GM23338 (cell line): ENCODE measurements at regions not wholly inside any gene's neighbourhood (a gene's known extent, or its start where the extent isn't known, plus 50 kb on each side); places are given as distances from the start of the nearest gene placed in this dataset.

Experiments used
- ATAC-seq: fragments of 200-7000 bp; cut with Tn5 transposase; 3 replicates; pipeline ENCODE4 v1.9.1; 2020
- DNase-seq: peaks from one replicate; pipeline ENCODE4 v3.0.0-alpha.2; 2015; ENCODE audit warnings: low spot score
- H2AFZ ChIP-seq: fragments of 200-600 bp; sonication (generic); 2 replicates; pipeline ENCODE4 v1.8.0; 2016; ENCODE audit warnings: antibody characterized with exemption, mild to moderate bottlenecking, moderate library complexity
- H3F3A ChIP-seq: fragments of 200-600 bp; sonication (generic); replicated peaks from 2 replicates; pipeline ENCODE4 v1.8.0; 2017; ENCODE audit warnings: antibody characterized with exemption, mixed run types, low read depth
- H3K27ac ChIP-seq: fragments of 200-600 bp; sonication (generic); 2 replicates; pipeline ENCODE4 v1.6.1; 2016; ENCODE audit warnings: low read depth
- H3K27me3 ChIP-seq: fragments of 200-600 bp; sonication (generic); 2 replicates; pipeline ENCODE4 v1.8.0; 2016; ENCODE audit warnings: mild to moderate bottlenecking, mixed run types, moderate library complexity; ENCODE audit not compliant: insufficient read depth
- H3K36me3 ChIP-seq: fragments of 200-600 bp; sonication (generic); 2 replicates; pipeline ENCODE4 v1.8.0; 2016; ENCODE audit warnings: mild to moderate bottlenecking; ENCODE audit not compliant: insufficient read depth
- H3K4me1 ChIP-seq: fragments of 200-600 bp; sonication (generic); 2 replicates; pipeline ENCODE4 v1.8.0; 2016; ENCODE audit warnings: mild to moderate bottlenecking, moderate library complexity; ENCODE audit not compliant: insufficient read depth
- H3K4me2 ChIP-seq: fragments of 200-600 bp; sonication (generic); 2 replicates; pipeline ENCODE4 v1.7.1; 2017; ENCODE audit warnings: mixed run types
- H3K4me3 ChIP-seq: fragments of 200-600 bp; sonication (generic); 2 replicates; pipeline ENCODE4 v1.6.1; 2016; ENCODE audit warnings: mixed run types
- H3K79me2 ChIP-seq: fragments of 200-600 bp; sonication (generic); replicated peaks from 2 replicates; pipeline ENCODE4 v1.8.0; 2017; ENCODE audit warnings: mild to moderate bottlenecking; ENCODE audit not compliant: insufficient read depth
- H3K9me2 ChIP-seq: fragments of 200-600 bp; sonication (generic); 2 replicates; pipeline ENCODE4 v1.8.0; 2017; ENCODE audit not compliant: insufficient read depth
- H4K20me1 ChIP-seq: fragments of 200-600 bp; sonication (generic); replicated peaks from 2 replicates; pipeline ENCODE4 v1.8.0; 2017; ENCODE audit warnings: mild to moderate bottlenecking; ENCODE audit not compliant: insufficient read depth
- H3K27ac Mint-ChIP-seq: 2 replicates; pipeline ENCODE4 v1.8.0; 2020; ENCODE audit warnings: inconsistent platforms, mild to moderate bottlenecking, moderate library complexity, mixed read lengths
- H3K27me3 Mint-ChIP-seq: 3 replicates; pipeline ENCODE4 v1.8.0; 2022; ENCODE audit warnings: low read depth, mild to moderate bottlenecking, moderate library complexity, mixed read lengths, inconsistent platforms; ENCODE audit not compliant: insufficient read depth, poor library complexity
- H3K36me3 Mint-ChIP-seq: 3 replicates; pipeline ENCODE4 v1.8.0; 2021; ENCODE audit warnings: low read depth, mild to moderate bottlenecking, inconsistent platforms, moderate library complexity, mixed read lengths
- H3K4me1 Mint-ChIP-seq: 3 replicates; pipeline ENCODE4 v1.8.0; 2020; ENCODE audit warnings: mild to moderate bottlenecking, inconsistent platforms, mixed read lengths
- H3K4me3 Mint-ChIP-seq: 3 replicates; pipeline ENCODE4 v1.8.0; 2021; ENCODE audit warnings: moderate library complexity, mild to moderate bottlenecking, inconsistent platforms, mixed read lengths
- H3K9me3 Mint-ChIP-seq: 3 replicates; pipeline ENCODE4 v1.8.0; 2020; ENCODE audit warnings: moderate library complexity, mild to moderate bottlenecking, inconsistent platforms, mixed read lengths
- EZH2phosphoT487 ChIP-seq: fragments of 200-600 bp; sonication (generic); IDR thresholded peaks from one replicate; pipeline ENCODE4 v1.8.1; 2018; ENCODE audit warnings: antibody characterized with exemption; ENCODE audit not compliant: unreplicated experiment
- NANOG ChIP-seq: IDR thresholded peaks from 2 replicates; pipeline ENCODE4 v1.6.1; 2016; ENCODE audit warnings: antibody characterized with exemption, borderline replicate concordance
- STAT1 ChIP-seq: IDR thresholded peaks from one replicate; pipeline ENCODE4 v1.6.1; 2016; ENCODE audit warnings: antibody characterized with exemption; ENCODE audit not compliant: unreplicated experiment
- TF ChIP-seq, protein P1 (sequence below): fragments of 250-450 bp; sonication (Bioruptor Pico); IDR thresholded peaks from 2 replicates; pipeline ENCODE4 v1.5.0; 2020; ENCODE audit warnings: mild to moderate bottlenecking, moderate library complexity

DNA sequence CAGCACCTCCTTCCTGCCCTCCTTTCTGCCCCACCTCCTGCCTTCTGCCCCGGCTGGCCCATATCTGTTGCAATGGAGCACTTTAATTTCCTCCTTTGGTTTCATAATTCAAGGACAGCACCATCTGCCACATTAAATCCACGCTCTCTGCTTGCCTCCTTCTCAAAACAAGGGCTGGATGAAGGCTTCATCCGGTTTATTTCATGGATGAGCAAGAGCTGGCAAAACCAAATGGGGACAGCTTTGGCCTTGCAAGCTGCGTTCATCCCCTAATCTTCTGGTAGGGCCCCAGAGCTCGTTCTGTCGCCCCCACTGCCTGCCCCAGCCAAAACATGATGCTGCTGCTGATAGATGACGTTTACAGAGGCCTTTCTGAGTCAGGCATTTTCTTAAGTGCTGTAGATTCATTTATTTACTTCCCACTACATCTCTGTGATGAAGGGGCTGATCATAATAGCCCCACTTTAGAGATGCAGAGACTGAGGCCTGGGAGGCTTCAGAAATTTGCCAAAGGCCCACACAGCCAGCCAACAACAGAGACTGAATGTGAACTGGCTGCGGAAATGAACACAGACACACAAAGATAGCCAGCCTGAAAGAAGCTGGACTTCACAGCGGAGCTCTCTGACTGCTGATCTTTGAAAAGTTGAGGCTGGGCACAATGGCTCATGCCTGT is 115.6 kb upstream of the CPEB4 start:
- Histone ChIP-seq H3K4me2 (no peak overlapping the region), H3F3A (no peaks in the 10 kb centered on the region), H2AFZ (no peak overlapping the region), H4K20me1 (no peaks in the 10 kb centered on the region), H3K79me2 (no peaks in the 10 kb centered on the region), H3K27me3 (no peaks in the 10 kb centered on the region), H3K27ac (no peak overlapping the region), H3K4me1 (peaks cover 9% of the 10 kb centered on the region), H3K9me2 (0 out of 2 replicates have a peak, but pooled peaks cover 9% of the 10 kb centered on the region), H3K36me3 (no peaks in the 10 kb centered on the region), H3K4me3 (no peak overlapping the region)
- DNase-seq = no peak
- peaks cover 11% of the 10 kb centered on the region for H3K4me1 Mint-ChIP-seq
- H3K27me3 Mint-ChIP-seq = peaks cover 10% of the 10 kb centered on the region
- no peak for ATAC-seq
- H3K9me3 Mint-ChIP-seq = no peaks in the 10 kb centered on the region
- no peak overlapping the region for H3K4me3 Mint-ChIP-seq
- no peaks in the 10 kb centered on the region; the same call in 2 of the 3 replicates for H3K36me3 Mint-ChIP-seq
- no peak overlapping the region for H3K27ac Mint-ChIP-seq
- TF ChIP-seq EZH2phosphoT487 (no peak), NANOG (no peak), STAT1 (no peak)
- TF ChIP-seq, protein P1, sequence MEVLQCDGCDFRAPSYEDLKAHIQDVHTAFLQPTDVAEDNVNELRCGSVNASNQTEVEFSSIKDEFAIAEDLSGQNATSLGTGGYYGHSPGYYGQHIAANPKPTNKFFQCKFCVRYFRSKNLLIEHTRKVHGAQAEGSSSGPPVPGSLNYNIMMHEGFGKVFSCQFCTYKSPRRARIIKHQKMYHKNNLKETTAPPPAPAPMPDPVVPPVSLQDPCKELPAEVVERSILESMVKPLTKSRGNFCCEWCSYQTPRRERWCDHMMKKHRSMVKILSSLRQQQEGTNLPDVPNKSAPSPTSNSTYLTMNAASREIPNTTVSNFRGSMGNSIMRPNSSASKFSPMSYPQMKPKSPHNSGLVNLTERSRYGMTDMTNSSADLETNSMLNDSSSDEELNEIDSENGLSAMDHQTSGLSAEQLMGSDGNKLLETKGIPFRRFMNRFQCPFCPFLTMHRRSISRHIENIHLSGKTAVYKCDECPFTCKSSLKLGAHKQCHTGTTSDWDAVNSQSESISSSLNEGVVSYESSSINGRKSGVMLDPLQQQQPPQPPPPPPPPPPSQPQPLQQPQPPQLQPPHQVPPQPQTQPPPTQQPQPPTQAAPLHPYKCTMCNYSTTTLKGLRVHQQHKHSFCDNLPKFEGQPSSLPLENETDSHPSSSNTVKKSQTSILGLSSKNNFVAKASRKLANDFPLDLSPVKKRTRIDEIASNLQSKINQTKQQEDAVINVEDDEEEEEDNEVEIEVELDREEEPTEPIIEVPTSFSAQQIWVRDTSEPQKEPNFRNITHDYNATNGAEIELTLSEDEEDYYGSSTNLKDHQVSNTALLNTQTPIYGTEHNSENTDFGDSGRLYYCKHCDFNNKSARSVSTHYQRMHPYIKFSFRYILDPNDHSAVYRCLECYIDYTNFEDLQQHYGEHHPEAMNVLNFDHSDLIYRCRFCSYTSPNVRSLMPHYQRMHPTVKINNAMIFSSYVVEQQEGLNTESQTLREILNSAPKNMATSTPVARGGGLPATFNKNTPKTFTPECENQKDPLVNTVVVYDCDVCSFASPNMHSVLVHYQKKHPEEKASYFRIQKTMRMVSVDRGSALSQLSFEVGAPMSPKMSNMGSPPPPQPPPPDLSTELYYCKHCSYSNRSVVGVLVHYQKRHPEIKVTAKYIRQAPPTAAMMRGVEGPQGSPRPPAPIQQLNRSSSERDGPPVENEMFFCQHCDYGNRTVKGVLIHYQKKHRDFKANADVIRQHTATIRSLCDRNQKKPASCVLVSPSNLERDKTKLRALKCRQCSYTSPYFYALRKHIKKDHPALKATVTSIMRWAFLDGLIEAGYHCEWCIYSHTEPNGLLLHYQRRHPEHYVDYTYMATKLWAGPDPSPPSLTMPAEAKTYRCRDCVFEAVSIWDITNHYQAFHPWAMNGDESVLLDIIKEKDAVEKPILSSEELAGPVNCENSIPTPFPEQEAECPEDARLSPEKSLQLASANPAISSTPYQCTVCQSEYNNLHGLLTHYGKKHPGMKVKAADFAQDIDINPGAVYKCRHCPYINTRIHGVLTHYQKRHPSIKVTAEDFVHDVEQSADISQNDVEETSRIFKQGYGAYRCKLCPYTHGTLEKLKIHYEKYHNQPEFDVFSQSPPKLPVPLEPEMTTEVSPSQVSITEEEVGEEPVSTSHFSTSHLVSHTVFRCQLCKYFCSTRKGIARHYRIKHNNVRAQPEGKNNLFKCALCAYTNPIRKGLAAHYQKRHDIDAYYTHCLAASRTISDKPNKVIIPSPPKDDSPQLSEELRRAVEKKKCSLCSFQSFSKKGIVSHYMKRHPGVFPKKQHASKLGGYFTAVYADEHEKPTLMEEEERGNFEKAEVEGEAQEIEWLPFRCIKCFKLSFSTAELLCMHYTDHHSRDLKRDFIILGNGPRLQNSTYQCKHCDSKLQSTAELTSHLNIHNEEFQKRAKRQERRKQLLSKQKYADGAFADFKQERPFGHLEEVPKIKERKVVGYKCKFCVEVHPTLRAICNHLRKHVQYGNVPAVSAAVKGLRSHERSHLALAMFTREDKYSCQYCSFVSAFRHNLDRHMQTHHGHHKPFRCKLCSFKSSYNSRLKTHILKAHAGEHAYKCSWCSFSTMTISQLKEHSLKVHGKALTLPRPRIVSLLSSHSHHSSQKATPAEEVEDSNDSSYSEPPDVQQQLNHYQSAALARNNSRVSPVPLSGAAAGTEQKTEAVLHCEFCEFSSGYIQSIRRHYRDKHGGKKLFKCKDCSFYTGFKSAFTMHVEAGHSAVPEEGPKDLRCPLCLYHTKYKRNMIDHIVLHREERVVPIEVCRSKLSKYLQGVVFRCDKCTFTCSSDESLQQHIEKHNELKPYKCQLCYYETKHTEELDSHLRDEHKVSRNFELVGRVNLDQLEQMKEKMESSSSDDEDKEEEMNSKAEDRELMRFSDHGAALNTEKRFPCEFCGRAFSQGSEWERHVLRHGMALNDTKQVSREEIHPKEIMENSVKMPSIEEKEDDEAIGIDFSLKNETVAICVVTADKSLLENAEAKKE (CRISPR knock-in tag) = no peak

DNA sequence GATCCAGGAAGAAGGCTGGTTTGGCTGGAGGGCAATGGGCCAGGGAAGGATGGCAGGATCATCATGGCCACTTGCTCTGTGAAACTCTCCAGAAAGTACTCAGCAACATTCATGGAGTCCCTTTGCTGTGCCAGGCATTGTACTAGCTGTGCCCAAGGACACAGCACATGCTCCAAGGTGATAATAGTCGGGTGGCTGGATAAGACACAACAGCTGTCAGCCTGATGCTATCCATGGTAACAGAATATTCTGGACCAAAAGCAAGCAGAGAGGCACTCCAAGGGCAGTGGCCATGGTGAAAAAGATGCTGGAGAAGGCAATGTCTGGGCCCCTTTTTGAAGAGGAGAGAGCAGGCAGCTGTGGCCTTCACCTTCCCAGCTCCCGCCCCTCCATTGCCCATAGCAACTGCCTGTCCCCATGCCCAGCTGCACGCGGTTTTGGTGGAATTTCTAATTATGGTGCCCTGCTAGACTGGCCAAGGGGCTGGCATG is 113.8 kb upstream of the CPEB4 start:
- H3K4me1 Mint-ChIP-seq = peaks cover 17% of the 10 kb centered on the region
- peaks cover 10% of the 10 kb centered on the region for H3K27me3 Mint-ChIP-seq
- H3K9me3 Mint-ChIP-seq = no peaks in the 10 kb centered on the region
- no peak overlapping the region for H3K4me3 Mint-ChIP-seq
- no peaks in the 10 kb centered on the region for H3K79me2 ChIP-seq
- no peak overlapping the region for H3K27ac ChIP-seq
- no peak for TF ChIP-seq EZH2phosphoT487
- TF ChIP-seq, protein P1 (CRISPR knock-in tag) = no peak
- H2AFZ ChIP-seq = no peak overlapping the region
- no peaks in the 10 kb centered on the region for H3K36me3 ChIP-seq
- no peaks in the 10 kb centered on the region; the same call in 2 of the 3 replicates for H3K36me3 Mint-ChIP-seq
- H3K4me2 ChIP-seq = no peak overlapping the region
- H4K20me1 ChIP-seq = no peaks in the 10 kb centered on the region
- H3K4me1 ChIP-seq = peaks cover 9% of the 10 kb centered on the region
- no peak overlapping the region for H3K27ac Mint-ChIP-seq
- H3K9me2 ChIP-seq = 0 out of 2 replicates have a peak, but pooled peaks cover 7% of the 10 kb centered on the region
- no peak for DNase-seq
- no peak for ATAC-seq
- H3K27me3 ChIP-seq = no peaks in the 10 kb centered on the region
- no peak overlapping the region for H3K4me3 ChIP-seq
- no peaks in the 10 kb centered on the region for H3F3A ChIP-seq
